ENCODE measurements at regions not wholly inside any gene's neighbourhood (a gene's known extent, or its start where the extent isn't known, plus 50 kb on each side); places are given as distances from the start of the nearest gene placed in this dataset.

GRCh38 chr12:46579474-46579873 lies 206.9 kb upstream of the SLC38A2 start:
- TF ChIP-seq CTCF (IDR thresholded peaks at IDR 0.05) = no peak
- TF ChIP-seq POLR2A (IDR thresholded peaks at IDR 0.05) = no peak

All from body of pancreas (tissue), 4 donors.